SK-N-SH (cell line): ENCODE measurements at regions not wholly inside any gene's neighbourhood (a gene's known extent, or its start where the extent isn't known, plus 50 kb on each side); places are given as distances from the start of the nearest gene placed in this dataset.

Experiments used
- CTCF ChIA-PET: fragments of 300-600, 350-600 bp; formaldehyde crosslinking; extraction: SDS; loops from one replicate; lab custom pipeline; 2021; lab: Yijun Ruan, JAX
- POLR2A ChIA-PET: fragments of 350-600 bp; sonication (Branson Sonifier 250); formaldehyde crosslinking; extraction: SDS; loops from one replicate; lab custom pipeline; 2020; ENCODE audit warnings: antibody characterized with exemption, inconsistent platforms; lab: Yijun Ruan, JAX
- DNase-seq: peaks from one replicate; pipeline ENCODE4 v3.0.0; 2012
- H2AFZ ChIP-seq: fragments of 200-600 bp; sonication (generic); 2 replicates; pipeline ENCODE4 v1.8.1; 2016; ENCODE audit warnings: antibody characterized with exemption, mild to moderate bottlenecking, low read depth
- H3F3A ChIP-seq: fragments of 200-600 bp; sonication (generic); replicated peaks from 2 replicates; pipeline ENCODE3; 2016; ENCODE audit warnings: antibody characterized with exemption, mild to moderate bottlenecking; ENCODE audit not compliant: insufficient read depth
- H3K27ac ChIP-seq, 2 experiments: fragments of 200-500 bp in 1 of 2; fragments of 200-600 bp in 1 of 2; sonication (Bioruptor generic) in 1 of 2; sonication (generic), shearing (Covaris generic) in 1 of 2; 2 replicates each; pipeline versions ENCODE4 v1.5.1 to v1.6.1; 2014 to 2016; ENCODE audit warnings: low read depth in 2 of 2, inconsistent platforms in 1 of 2, low read length in 1 of 2, mild to moderate bottlenecking in 1 of 2, mixed read lengths in 1 of 2
- H3K27me3 ChIP-seq: fragments of 200-600 bp; sonication (generic), shearing (Covaris generic); 2 replicates; pipeline ENCODE4 v1.6.1; 2016; ENCODE audit warnings: mixed run types; ENCODE audit not compliant: insufficient read depth
- H3K36me3 ChIP-seq, 2 experiments: fragments of 200-500 bp in 1 of 2; fragments of 200-600 bp in 1 of 2; sonication (Bioruptor generic) in 1 of 2; sonication (generic) in 1 of 2; replicated peaks in 1 of 2; 2 replicates each; pipeline versions ENCODE3 to v1.5.1; 2014 to 2016; ENCODE audit warnings: low read length in 1 of 2, mild to moderate bottlenecking in 1 of 2; ENCODE audit not compliant: insufficient read depth in 2 of 2, control insufficient read depth in 1 of 2
- H3K4me1 ChIP-seq, 2 experiments: fragments of 200-500 bp in 1 of 2; fragments of 200-600 bp in 1 of 2; sonication (Bioruptor generic) in 1 of 2; sonication (generic), shearing (Covaris generic) in 1 of 2; 2 replicates each; pipeline versions ENCODE4 v1.5.1 to v1.6.1; 2014 to 2016; ENCODE audit warnings: low read depth in 1 of 2, low read length in 1 of 2, mixed run types in 1 of 2; ENCODE audit not compliant: insufficient read depth in 2 of 2, control insufficient read depth in 1 of 2
- H3K4me2 ChIP-seq: fragments of 200-600 bp; sonication (generic), shearing (Covaris generic); 2 replicates; pipeline ENCODE4 v1.6.1; 2017; ENCODE audit warnings: mixed run types
- H3K4me3 ChIP-seq, 2 experiments: fragments of 200-500 bp in 1 of 2; fragments of 200-600 bp in 1 of 2; sonication (Bioruptor generic) in 1 of 2; sonication (generic), shearing (Covaris generic) in 1 of 2; 2 replicates each; pipeline versions ENCODE4 v1.5.1 to v1.8.1; 2014 to 2016; ENCODE audit warnings: low read depth in 2 of 2, inconsistent platforms in 1 of 2, low read length in 1 of 2, mild to moderate bottlenecking in 1 of 2, mixed read lengths in 1 of 2, moderate library complexity in 1 of 2
- H3K79me2 ChIP-seq: fragments of 200-600 bp; sonication (generic); 2 replicates; pipeline ENCODE4 v1.8.1; 2017; ENCODE audit warnings: mild to moderate bottlenecking; ENCODE audit not compliant: insufficient read depth
- H3K9ac ChIP-seq: fragments of 200-600 bp; sonication (generic); 2 replicates; pipeline ENCODE4 v1.6.1; 2017; ENCODE audit warnings: mixed run types
- H3K9me2 ChIP-seq: fragments of 200-600 bp; sonication (generic); 2 replicates; pipeline ENCODE4 v1.6.1; 2017; ENCODE audit warnings: mixed run types
- H3K9me3 ChIP-seq: fragments of 200-600 bp; sonication (generic); 2 replicates; pipeline ENCODE4 v1.6.1; 2017; ENCODE audit warnings: mixed run types, mild to moderate bottlenecking, moderate library complexity
- H4K20me1 ChIP-seq: fragments of 200-600 bp; sonication (generic); 2 replicates; pipeline ENCODE4 v1.6.1; 2017; ENCODE audit warnings: mild to moderate bottlenecking, mixed run types; ENCODE audit not compliant: insufficient read depth
- ELF1 ChIP-seq: IDR thresholded peaks from 2 replicates; pipeline ENCODE4 v1.4.0; 2012
- EP300 ChIP-seq, 2 experiments: IDR thresholded peaks; 2 replicates each; pipeline versions ENCODE4 v1.4.0 to v1.6.1; 2012; ENCODE audit warnings: borderline replicate concordance in 1 of 2, low read depth in 1 of 2, low read length in 1 of 2
- FOXM1 ChIP-seq: IDR thresholded peaks from 2 replicates; pipeline ENCODE4 v1.4.0; 2012; ENCODE audit warnings: low read depth, mild to moderate bottlenecking
- JUND ChIP-seq: IDR thresholded peaks from 2 replicates; pipeline ENCODE4 v1.4.0; 2012
- MAX ChIP-seq: IDR thresholded peaks from 2 replicates; pipeline ENCODE4 v1.4.0; 2012; ENCODE audit warnings: low read depth
- NFIC ChIP-seq: IDR thresholded peaks from 2 replicates; pipeline ENCODE4 v1.4.0; 2012; ENCODE audit warnings: borderline replicate concordance
- NRF1 ChIP-seq: IDR thresholded peaks from 2 replicates; pipeline ENCODE4 v1.6.1; 2012; ENCODE audit warnings: low read depth, mild to moderate bottlenecking, low read length
- PBX3 ChIP-seq: IDR thresholded peaks from 2 replicates; pipeline ENCODE4; 2012
- RAD21 ChIP-seq: IDR thresholded peaks from 2 replicates; pipeline ENCODE4 v1.6.1; 2012; ENCODE audit warnings: mild to moderate bottlenecking, low read length
- RXRA ChIP-seq: IDR thresholded peaks from 2 replicates; pipeline ENCODE4 v1.4.0; 2012; ENCODE audit warnings: low read depth, mild to moderate bottlenecking, borderline replicate concordance
- TAF1 ChIP-seq: IDR thresholded peaks from 2 replicates; pipeline ENCODE4 v1.6.1; 2012; ENCODE audit warnings: low read depth, mild to moderate bottlenecking, low read length, moderate library complexity, borderline replicate concordance
- YY1 ChIP-seq: IDR thresholded peaks from 2 replicates; pipeline ENCODE4 v1.4.0; 2012; ENCODE audit warnings: low read depth, mild to moderate bottlenecking
- WGBS: methylation state at CpG from one replicate; pipeline ENCODE4 v1.1.6; 2017; ENCODE audit warnings: low lambda C conversion rate; 5-methylcytosine and 5-hydroxymethylcytosine counted together
- TF ChIP-seq, protein P1 (sequence below): IDR thresholded peaks from 2 replicates; pipeline ENCODE4 v1.4.0; 2012; ENCODE audit warnings: low read depth, borderline replicate concordance
- TF ChIP-seq, protein P2 (sequence below): fragments of 150-350 bp; IDR thresholded peaks from 2 replicates; pipeline ENCODE4 v1.6.1; 2017; ENCODE audit warnings: antibody characterized with exemption, low read length, low read depth, borderline replicate concordance

DNA sequence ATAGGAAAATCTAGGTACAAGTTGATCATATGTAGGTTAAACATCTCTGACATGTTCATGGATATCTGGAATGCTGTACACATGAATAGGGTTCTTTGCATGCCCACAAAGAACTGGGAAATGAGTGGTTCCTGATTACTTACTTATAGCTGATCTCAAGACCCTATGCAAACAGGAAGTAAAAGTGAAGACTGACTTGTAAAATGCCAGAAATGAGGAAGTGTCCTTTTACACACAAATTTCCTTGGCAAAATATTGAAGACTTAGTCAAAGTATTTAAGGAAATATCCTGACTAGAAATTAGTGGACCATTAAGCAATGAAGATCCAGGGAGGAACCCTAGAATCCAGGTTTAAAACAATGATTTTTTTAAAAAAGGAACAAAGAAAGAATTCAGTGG lies 203.7 kb upstream of the DLGAP1 start (continued):
- TF ChIP-seq, protein P1, sequence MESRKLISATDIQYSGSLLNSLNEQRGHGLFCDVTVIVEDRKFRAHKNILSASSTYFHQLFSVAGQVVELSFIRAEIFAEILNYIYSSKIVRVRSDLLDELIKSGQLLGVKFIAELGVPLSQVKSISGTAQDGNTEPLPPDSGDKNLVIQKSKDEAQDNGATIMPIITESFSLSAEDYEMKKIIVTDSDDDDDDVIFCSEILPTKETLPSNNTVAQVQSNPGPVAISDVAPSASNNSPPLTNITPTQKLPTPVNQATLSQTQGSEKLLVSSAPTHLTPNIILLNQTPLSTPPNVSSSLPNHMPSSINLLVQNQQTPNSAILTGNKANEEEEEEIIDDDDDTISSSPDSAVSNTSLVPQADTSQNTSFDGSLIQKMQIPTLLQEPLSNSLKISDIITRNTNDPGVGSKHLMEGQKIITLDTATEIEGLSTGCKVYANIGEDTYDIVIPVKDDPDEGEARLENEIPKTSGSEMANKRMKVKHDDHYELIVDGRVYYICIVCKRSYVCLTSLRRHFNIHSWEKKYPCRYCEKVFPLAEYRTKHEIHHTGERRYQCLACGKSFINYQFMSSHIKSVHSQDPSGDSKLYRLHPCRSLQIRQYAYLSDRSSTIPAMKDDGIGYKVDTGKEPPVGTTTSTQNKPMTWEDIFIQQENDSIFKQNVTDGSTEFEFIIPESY: no peak

DNA sequence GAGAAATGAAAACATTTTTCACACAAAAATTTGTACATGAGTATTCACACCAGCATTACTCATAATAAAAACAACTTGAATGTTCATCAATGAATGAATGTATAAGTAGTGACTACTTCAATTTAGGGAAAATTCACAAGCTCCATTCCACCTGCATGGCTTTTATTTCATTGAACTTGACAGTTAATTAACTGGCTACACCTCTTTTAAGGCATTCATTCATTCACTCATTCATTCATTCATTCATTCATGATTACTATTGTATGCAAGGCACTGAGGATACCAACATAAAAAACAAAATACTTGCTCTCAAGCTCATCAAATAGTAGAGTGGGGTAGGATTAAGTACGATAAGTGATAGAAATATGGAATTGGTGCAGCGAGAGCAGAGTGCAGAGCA lies 198.3 kb upstream of the DLGAP1 start:
- Histone ChIP-seq H3K9me2 (no peaks in the 10 kb centered on the region), H3K9ac (no peak overlapping the region), H2AFZ (no peak overlapping the region), H3K79me2 (no peaks in the 10 kb centered on the region), H3K9me3 (no peaks in the 10 kb centered on the region), H3K4me2 (no peak overlapping the region), H4K20me1 (no peaks in the 10 kb centered on the region), H3K4me1 (no peaks in the 10 kb centered on the region), H3F3A (no peaks in the 10 kb centered on the region), H3K27me3 (no peaks in the 10 kb centered on the region), H3K27ac (no peak overlapping the region), H3K4me3 (no peak overlapping the region), H3K36me3 (no peaks in the 10 kb centered on the region)
- TF ChIP-seq NRF1 (no peak), NFIC (no peak), JUND (no peak), FOXM1 (no peak)
- no peak for DNase-seq
- WGBS: 3% methylated on average over 2 of the region's 2 CpGs
- ChIA-PET CTCF (no interaction called here), POLR2A (interaction anchor here (0.7 kb wide), 1 partner anchor 50 kb away, joined by 3 read pairs; no protein-coding TSS in a partner anchor)

GRCh38 chr18:4641771-4642368 lies 186.8 kb upstream of the DLGAP1 start:
- CTCF ChIA-PET: no interaction called here

More at GRCh38 chr18:4641771-4642368, 186.8 kb upstream of the DLGAP1 start:
- H4K20me1 ChIP-seq: no peaks in the 10 kb centered on the region
- H3K36me3 ChIP-seq: no peaks in the 10 kb centered on the region
- H3K4me3 ChIP-seq: no peak overlapping the region
- H3K4me2 ChIP-seq: no peak overlapping the region
- no peaks in the 10 kb centered on the region for H3K4me1 ChIP-seq
- TF ChIP-seq ELF1 (no peak), JUND (no peak), EP300 (IDR thresholded peaks at IDR 0.05; ENCODE audit: borderline replicate concordance in 1 of 2, low read depth in 1 of 2, low read length in 1 of 2) (no peak), PBX3 (no peak), YY1 (no peak), RAD21 (no peak), TAF1 (no peak), RXRA (no peak), NRF1 (no peak), MAX (no peak)
- TF ChIP-seq, protein P2, sequence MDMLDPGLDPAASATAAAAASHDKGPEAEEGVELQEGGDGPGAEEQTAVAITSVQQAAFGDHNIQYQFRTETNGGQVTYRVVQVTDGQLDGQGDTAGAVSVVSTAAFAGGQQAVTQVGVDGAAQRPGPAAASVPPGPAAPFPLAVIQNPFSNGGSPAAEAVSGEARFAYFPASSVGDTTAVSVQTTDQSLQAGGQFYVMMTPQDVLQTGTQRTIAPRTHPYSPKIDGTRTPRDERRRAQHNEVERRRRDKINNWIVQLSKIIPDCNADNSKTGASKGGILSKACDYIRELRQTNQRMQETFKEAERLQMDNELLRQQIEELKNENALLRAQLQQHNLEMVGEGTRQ: no peak
- no peaks in the 10 kb centered on the region for H3K79me2 ChIP-seq
- no peak overlapping the region for H2AFZ ChIP-seq
- POLR2A ChIA-PET: no interaction called here
- no peaks in the 10 kb centered on the region for H3K9me3 ChIP-seq
- no peak overlapping the region for H3K27ac ChIP-seq
- H3K27me3 ChIP-seq: no peaks in the 10 kb centered on the region
- H3K9ac ChIP-seq: no peak overlapping the region
- WGBS: 0% methylated on average over 5 of the region's 5 CpGs
- no peaks in the 10 kb centered on the region for H3F3A ChIP-seq
- H3K9me2 ChIP-seq: no peaks in the 10 kb centered on the region
- no peak for DNase-seq
